ENCODE measurements at regions not wholly inside any gene's neighbourhood (a gene's known extent, or its start where the extent isn't known, plus 50 kb on each side); places are given as distances from the start of the nearest gene placed in this dataset.

DNA sequence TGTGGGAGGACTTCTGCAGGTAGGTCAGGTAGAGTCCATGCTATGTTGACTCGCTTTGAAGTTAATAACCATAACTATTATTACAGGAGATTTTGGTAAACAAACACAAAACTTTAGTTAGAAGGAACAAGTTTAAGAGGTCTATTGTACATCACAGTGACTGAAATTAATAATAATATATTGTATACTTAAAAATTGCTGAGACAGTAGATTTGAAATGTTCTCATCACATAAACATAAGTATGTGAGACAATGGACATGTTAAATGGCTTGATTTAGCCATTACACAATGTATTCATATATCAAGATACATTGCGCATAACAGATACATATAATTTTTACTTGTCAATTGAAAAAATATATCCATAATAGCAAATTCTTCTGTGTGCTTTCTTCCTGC, 91.4 kb upstream of the CD53 start:
- ChIA-PET POLR2A (no interaction called here), CTCF (interaction anchor here (0.6 to 8.0 kb wide), 19 partner anchors 10 to 285 kb away, joined by 3 to 59 read pairs (median 4); no protein-coding TSS in a partner anchor)
- Histone ChIP-seq H3K4me2 (no peak overlapping the region), H3K27ac (no peak overlapping the region), H3K4me1 (no peaks in the 10 kb centered on the region), H3K9me3 (no peaks in the 10 kb centered on the region), H3K4me3 (no peak overlapping the region)
- no peak for TF ChIP-seq EHF (CRISPR knock-in tag; IDR thresholded peaks at IDR 0.05)
- TF ChIP-seq BHLHE40 (IDR thresholded peaks at IDR 0.05; ENCODE audit: low read depth, low read length): no peak
- TF ChIP-seq MAFK (IDR thresholded peaks at IDR 0.05; ENCODE audit: partially characterized antibody): peak; percentile 19
- no peak for FAIRE-seq
- no peak for DNase-seq (ENCODE audit: low read depth in 1 of 2, low spot score in 1 of 2)
- 53% methylated on average over 2 of the region's 2 CpGs for WGBS (ENCODE audit: missing lambda C conversion rate)
- ATAC-seq: no peak

DNA sequence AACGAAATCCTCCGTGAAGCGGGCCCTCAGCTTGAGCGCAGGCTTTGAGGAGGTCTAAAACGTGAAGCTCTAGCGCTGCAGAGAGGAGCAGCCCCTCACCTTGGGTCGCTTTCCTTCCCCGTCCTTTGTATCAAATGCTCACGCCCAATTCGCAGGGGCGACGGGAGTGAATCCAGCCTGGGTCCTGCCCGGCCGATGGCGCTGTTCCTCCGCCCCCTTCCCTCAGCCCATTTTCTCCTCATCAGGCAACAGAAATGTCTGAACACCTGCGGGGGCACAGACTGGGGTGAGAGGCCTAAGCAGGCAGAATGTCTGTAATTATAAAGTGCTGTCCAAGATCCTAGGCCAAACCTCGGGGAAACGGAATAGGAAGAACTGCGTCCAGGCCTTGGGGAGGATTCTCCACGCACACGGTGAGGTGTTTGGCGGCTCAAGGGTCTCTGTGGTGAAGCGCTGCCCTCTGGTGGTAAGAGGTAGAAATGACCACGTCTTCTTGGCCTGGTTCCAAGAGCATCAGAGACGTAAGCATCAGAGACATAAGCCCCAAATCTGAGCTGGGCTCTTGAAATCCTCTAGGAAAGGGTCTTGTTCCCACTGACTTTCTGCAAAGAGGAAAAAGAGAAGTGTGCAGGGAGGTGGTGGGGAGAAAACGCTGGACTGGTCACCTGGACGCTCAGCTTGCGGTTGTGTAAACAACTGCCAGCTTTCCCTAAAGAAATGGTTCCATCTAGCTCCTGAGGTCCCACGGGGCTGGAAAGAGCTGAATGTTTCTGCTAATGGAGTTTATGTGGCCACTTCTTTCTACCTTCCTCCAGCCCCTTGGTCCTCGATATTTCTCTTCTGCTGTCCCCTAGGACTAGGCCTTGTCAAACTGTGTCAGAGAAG, 92.1 kb upstream of the CD53 start:
- H3K4me1 ChIP-seq: no peaks in the 10 kb centered on the region
- POLR2A ChIA-PET: no interaction called here
- no peaks in the 10 kb centered on the region for H3K9me3 ChIP-seq
- CTCF ChIA-PET: interaction anchor here (0.6 to 8.0 kb wide), 20 partner anchors 9 to 284 kb away, joined by 3 to 59 read pairs (median 4); partner anchors contain the start of gene KCNA3
- ATAC-seq (peak; percentile 74 to 80; a peak in 4 of 6 replicates), DNase-seq (ENCODE audit: low read depth in 1 of 2, low spot score in 1 of 2) (peak; percentile 40 to 71), FAIRE-seq (no peak)
- TF ChIP-seq EHMT2 (IDR thresholded peaks at IDR 0.05; ENCODE audit: low read depth) (no peak), RAD21 (conservative IDR thresholded peaks at IDR 0.05 in 1 of 2, IDR thresholded peaks at IDR 0.05 in 1 of 2) (peak; percentile 51 to 53), EP300 (IDR thresholded peaks at IDR 0.05) (no peak), SMC3 (IDR thresholded peaks at IDR 0.05) (peak; percentile 21; the same call in 1 of the 3 replicates), FOXS1 (CRISPR knock-in tag; IDR thresholded peaks at IDR 0.05) (no peak), TFCP2L1 (CRISPR knock-in tag; IDR thresholded peaks at IDR 0.05) (no peak), JUN (IDR thresholded peaks at IDR 0.05) (no peak), ZC3H11A (IDR thresholded peaks at IDR 0.05) (no peak)
- TF ChIP-seq, protein P1, sequence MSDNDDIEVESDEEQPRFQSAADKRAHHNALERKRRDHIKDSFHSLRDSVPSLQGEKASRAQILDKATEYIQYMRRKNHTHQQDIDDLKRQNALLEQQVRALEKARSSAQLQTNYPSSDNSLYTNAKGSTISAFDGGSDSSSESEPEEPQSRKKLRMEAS (IDR thresholded peaks at IDR 0.05): no peak
- TF ChIP-seq, protein P2, sequence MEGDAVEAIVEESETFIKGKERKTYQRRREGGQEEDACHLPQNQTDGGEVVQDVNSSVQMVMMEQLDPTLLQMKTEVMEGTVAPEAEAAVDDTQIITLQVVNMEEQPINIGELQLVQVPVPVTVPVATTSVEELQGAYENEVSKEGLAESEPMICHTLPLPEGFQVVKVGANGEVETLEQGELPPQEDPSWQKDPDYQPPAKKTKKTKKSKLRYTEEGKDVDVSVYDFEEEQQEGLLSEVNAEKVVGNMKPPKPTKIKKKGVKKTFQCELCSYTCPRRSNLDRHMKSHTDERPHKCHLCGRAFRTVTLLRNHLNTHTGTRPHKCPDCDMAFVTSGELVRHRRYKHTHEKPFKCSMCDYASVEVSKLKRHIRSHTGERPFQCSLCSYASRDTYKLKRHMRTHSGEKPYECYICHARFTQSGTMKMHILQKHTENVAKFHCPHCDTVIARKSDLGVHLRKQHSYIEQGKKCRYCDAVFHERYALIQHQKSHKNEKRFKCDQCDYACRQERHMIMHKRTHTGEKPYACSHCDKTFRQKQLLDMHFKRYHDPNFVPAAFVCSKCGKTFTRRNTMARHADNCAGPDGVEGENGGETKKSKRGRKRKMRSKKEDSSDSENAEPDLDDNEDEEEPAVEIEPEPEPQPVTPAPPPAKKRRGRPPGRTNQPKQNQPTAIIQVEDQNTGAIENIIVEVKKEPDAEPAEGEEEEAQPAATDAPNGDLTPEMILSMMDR (IDR thresholded peaks at IDR 0.05): peak; percentile 57
- peak overlapping the region; percentile 46 for H3K4me2 ChIP-seq
- no peak overlapping the region for H3K27ac ChIP-seq
- 32% methylated on average over 31 of the region's 31 CpGs for WGBS (ENCODE audit: missing lambda C conversion rate)
- H3K4me3 ChIP-seq: no peak overlapping the region

DNA sequence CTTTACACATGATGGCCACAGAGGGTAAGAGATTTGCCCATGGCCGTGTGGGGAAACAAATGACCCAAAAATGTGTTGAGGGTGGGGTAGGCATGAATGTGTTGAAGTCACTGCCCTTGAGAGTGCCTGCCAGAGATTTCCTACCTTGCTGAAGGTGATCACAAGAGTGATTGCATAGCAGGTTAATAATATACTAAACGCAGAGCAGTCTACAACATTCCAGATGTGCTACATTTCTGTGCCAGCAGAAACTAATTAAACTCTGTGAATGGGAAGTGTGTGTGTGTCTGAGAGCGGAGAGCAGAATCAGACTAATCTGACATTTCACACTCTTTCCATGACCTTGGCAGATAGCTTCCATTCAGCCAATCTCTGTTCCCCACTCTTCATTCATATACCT, 93.3 kb upstream of the CD53 start:
- CTCF ChIA-PET: interaction anchor here (0.6 to 8.0 kb wide), 7 partner anchors 12 to 255 kb away, joined by 3 to 59 read pairs (median 3); partner anchors contain the start of gene KCNA3
- POLR2A ChIA-PET: no interaction called here
- H3K4me1 ChIP-seq: no peaks in the 10 kb centered on the region
- no peak for FAIRE-seq
- H3K9me3 ChIP-seq: no peaks in the 10 kb centered on the region
- TF ChIP-seq MYC (IDR thresholded peaks at IDR 0.05; ENCODE audit: borderline replicate concordance, low read length) (no peak), RNF2 (IDR thresholded peaks at IDR 0.05; ENCODE audit: borderline replicate concordance, low read depth) (no peak), MAFK (IDR thresholded peaks at IDR 0.05; ENCODE audit: partially characterized antibody) (no peak), ZC3H11A (IDR thresholded peaks at IDR 0.05) (no peak), JUN (IDR thresholded peaks at IDR 0.05) (no peak), GATA3 (IDR thresholded peaks at IDR 0.05; ENCODE audit: borderline replicate concordance) (no peak), EHMT2 (IDR thresholded peaks at IDR 0.05; ENCODE audit: low read depth) (no peak), JUNB (IDR thresholded peaks at IDR 0.05) (no peak)
- TF ChIP-seq, protein P3, sequence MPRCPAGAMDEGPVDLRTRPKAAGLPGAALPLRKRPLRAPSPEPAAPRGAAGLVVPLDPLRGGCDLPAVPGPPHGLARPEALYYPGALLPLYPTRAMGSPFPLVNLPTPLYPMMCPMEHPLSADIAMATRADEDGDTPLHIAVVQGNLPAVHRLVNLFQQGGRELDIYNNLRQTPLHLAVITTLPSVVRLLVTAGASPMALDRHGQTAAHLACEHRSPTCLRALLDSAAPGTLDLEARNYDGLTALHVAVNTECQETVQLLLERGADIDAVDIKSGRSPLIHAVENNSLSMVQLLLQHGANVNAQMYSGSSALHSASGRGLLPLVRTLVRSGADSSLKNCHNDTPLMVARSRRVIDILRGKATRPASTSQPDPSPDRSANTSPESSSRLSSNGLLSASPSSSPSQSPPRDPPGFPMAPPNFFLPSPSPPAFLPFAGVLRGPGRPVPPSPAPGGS (IDR thresholded peaks at IDR 0.05): no peak
- TF ChIP-seq, protein P4, sequence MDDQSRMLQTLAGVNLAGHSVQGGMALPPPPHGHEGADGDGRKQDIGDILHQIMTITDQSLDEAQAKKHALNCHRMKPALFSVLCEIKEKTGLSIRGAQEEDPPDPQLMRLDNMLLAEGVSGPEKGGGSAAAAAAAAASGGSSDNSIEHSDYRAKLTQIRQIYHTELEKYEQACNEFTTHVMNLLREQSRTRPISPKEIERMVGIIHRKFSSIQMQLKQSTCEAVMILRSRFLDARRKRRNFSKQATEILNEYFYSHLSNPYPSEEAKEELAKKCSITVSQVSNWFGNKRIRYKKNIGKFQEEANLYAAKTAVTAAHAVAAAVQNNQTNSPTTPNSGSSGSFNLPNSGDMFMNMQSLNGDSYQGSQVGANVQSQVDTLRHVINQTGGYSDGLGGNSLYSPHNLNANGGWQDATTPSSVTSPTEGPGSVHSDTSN (IDR thresholded peaks at IDR 0.05): no peak
- no peak for DNase-seq (ENCODE audit: low read depth in 1 of 2, low spot score in 1 of 2)
- ATAC-seq: no peak
- no peak overlapping the region for H3K4me3 ChIP-seq
- 41% methylated on average over 3 of the region's 3 CpGs for WGBS (ENCODE audit: missing lambda C conversion rate)
- H3K4me2 ChIP-seq: no peak overlapping the region
- H3K27ac ChIP-seq: no peak overlapping the region

Data from A549 (cell line).